ENCODE measurements at regions not wholly inside any gene's neighbourhood (a gene's known extent, or its start where the extent isn't known, plus 50 kb on each side); places are given as distances from the start of the nearest gene placed in this dataset.

DNA sequence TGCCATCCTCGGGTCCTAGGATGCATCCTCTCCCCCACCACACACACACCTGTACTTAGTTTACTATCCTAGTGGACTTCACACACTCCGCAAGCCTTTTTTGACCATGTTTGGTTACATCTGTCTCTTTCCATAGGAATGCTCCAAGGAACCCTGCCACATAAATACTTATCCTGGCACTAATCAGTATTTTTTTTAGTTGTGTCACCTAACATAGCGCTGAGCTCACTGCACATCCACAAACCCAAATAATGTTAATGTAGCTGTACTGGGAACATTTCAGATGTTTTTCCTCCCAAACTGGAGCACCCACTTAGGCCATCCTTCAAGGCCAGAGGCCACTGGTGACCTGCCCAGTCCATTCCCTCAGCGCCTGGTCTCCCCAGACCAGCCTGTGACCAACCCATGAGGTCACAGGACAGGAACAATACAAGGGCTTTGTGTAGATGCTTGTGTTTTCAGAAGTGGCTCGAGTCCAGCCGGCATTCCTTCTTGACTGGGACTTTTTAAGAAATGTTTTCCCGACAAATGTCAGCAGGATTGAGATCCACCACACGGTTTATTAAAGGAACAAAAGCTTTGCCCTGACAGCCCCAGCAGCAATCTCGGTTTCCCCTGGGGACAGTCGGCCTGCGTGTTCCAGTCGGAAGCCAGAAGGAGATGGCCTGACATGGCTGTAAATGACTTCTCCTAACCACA, 181.4 kb downstream of the JCAD start:
- intact Hi-C loops (cut with micrococcal nuclease; ENCODE audit: unreplicated experiment): no loop called here
- H3K27ac ChIP-seq (ENCODE audit: extremely low read length, insufficient read depth, low read length): no peak overlapping the region
- no peaks in the 10 kb centered on the region for H3K36me3 ChIP-seq (replicated peaks in 1 of 2; ENCODE audit: control insufficient read depth in 1 of 2, insufficient read depth in 2 of 2, low read length in 2 of 2)
- WGBS (ENCODE audit: low lambda C conversion rate): 29% methylated on average over 8 of the region's 12 CpGs
- ChIA-PET CTCF (ENCODE audit: low intra/inter-chr PET ratio, low total read pairs) (no interaction called here), POLR2A (no interaction called here)
- no peaks in the 10 kb centered on the region for H3K79me2 ChIP-seq (ENCODE audit: insufficient read depth, low read length)
- no peaks in the 10 kb centered on the region for H3K9me3 ChIP-seq (ENCODE audit: low read length)
- no peak for TF ChIP-seq PBX3 (CRISPR knock-in tag; IDR thresholded peaks at IDR 0.05; ENCODE audit: borderline replicate concordance)
- TF ChIP-seq HMG20B (CRISPR knock-in tag; conservative IDR thresholded peaks at IDR 0.05): no peak
- TF ChIP-seq, protein P1, sequence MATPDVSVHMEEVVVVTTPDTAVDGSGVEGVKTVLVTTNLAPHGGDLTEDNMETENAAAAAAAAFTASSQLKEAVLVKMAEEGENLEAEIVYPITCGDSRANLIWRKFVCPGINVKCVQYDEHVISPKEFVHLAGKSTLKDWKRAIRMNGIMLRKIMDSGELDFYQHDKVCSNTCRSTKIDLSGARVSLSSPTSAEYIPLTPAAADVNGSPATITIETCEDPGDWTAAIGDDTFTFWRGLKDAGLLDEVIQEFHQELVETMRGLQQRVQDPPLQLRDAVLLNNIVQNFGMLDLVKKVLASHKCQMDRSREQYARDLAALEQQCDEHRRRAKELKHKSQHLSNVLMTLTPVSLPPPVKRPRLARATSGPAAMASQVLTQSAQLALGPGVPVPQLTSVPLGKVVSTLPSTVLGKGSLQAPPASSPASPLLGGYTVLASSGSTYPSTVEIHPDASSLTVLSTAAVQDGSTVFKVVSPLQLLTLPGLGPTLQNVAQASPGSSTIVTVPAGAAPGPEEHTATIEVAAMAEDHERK (CRISPR knock-in tag; IDR thresholded peaks at IDR 0.05; ENCODE audit: low read depth): no peak
- no peak for TF ChIP-seq RBM39 (IDR thresholded peaks at IDR 0.05; ENCODE audit: low read depth, low read length, poor library complexity, severe bottlenecking)
- TF ChIP-seq ZNF260 (CRISPR knock-in tag; IDR thresholded peaks at IDR 0.05; ENCODE audit: borderline replicate concordance, low read depth): no peak
- TF ChIP-seq MAFK (conservative IDR thresholded peaks at IDR 0.05 in 1 of 2, IDR thresholded peaks at IDR 0.05 in 1 of 2; ENCODE audit: low read length in 2 of 2): no peak
- H2AFZ ChIP-seq (ENCODE audit: low read length): no peak overlapping the region
- H4K20me1 ChIP-seq (ENCODE audit: insufficient read depth, low read length): no peaks in the 10 kb centered on the region
- no peak for ATAC-seq
- H3K4me2 ChIP-seq (ENCODE audit: low read depth, low read length): no peak overlapping the region
- FAIRE-seq: no peak
- DNase-seq (ENCODE audit: low spot score): no peak
- in situ Hi-C loops (cut with HindIII; ENCODE audit: extremely low pct_ligation_motif_present, low pct_unique_long_range_greater_than_20kb): no loop called here
- no peaks in the 10 kb centered on the region for H3K4me1 ChIP-seq (ENCODE audit: insufficient read depth, low read length)
- H3K27me3 ChIP-seq (ENCODE audit: control insufficient read depth in 1 of 2, insufficient read depth in 2 of 2, low read length in 2 of 2): peaks cover 0 to 25% of the 10 kb centered on the region in 2 experiments; a peak in 2 of 5 replicates
- no peak overlapping the region for H3K9ac ChIP-seq (ENCODE audit: insufficient read depth, low read depth, low read length)
- H3K4me3 ChIP-seq (replicated peaks in 1 of 3; ENCODE audit: insufficient read depth in 1 of 3, low read depth in 2 of 3, low read length in 3 of 3): no peak overlapping the region
- no TSS peak for BruUV-seq (replicated peaks)
